Endothelial cell of umbilical vein (primary cell): ENCODE measurements at regions not wholly inside any gene's neighbourhood (a gene's known extent, or its start where the extent isn't known, plus 50 kb on each side); places are given as distances from the start of the nearest gene placed in this dataset.

Source experiments
- CTCF ChIP-seq, 2 donors: IDR thresholded peaks; 1 replicate in 1 of 2; 2 replicates in 1 of 2; pipeline ENCODE4 v1.5.1; 2011; ENCODE audit warnings: low read length in 2 of 2, mild to moderate bottlenecking in 2 of 2, moderate library complexity in 2 of 2, control low read depth in 1 of 2, inconsistent platforms in 1 of 2, low read depth in 1 of 2; ENCODE audit not compliant: insufficient read depth in 1 of 2; ENCODE audit errors: extremely low read depth in 1 of 2
- EZH2 ChIP-seq: IDR thresholded peaks from 2 replicates; pipeline ENCODE4 v1.6.1; 2012; ENCODE audit warnings: borderline replicate concordance, low read depth, mild to moderate bottlenecking, moderate library complexity, low read length, inconsistent platforms; ENCODE audit not compliant: severe bottlenecking
- MAX ChIP-seq: IDR thresholded peaks from 2 replicates; pipeline ENCODE4 v1.6.1; 2011; ENCODE audit not compliant: insufficient read depth, insufficient read length
- MYC ChIP-seq: IDR thresholded peaks from one replicate; pipeline ENCODE4 v1.6.1; 2011; ENCODE audit warnings: mild to moderate bottlenecking, low read depth, low read length

- TF ChIP-seq CTCF (IDR thresholded peaks at IDR 0.05; ENCODE audit: extremely low read depth in 1 of 2, insufficient read depth in 1 of 2, low read depth in 1 of 2, low read length in 2 of 2) (no peak), MYC (no peak), MAX (no peak), EZH2 (no peak)
Measured at GRCh38 chr2:219701847-219702634, 74.6 kb downstream of the SLC4A3 start.
